ENCODE measurements at regions not wholly inside any gene's neighbourhood (a gene's known extent, or its start where the extent isn't known, plus 50 kb on each side); places are given as distances from the start of the nearest gene placed in this dataset.

- 63 to 80% (median 77%) methylated on average over 2 of the region's 2 CpGs for WGBS, 5 donors
- intact Hi-C loops (cut with DNase I; ENCODE audit: low total_unique reads) = no loop called here
- no peak for TF ChIP-seq CTCF (IDR thresholded peaks at IDR 0.05)
- TF ChIP-seq POLR2AphosphoS5 (IDR thresholded peaks at IDR 0.05) = no peak
- TF ChIP-seq EP300 (IDR thresholded peaks at IDR 0.05) = no peak
- no peak for TF ChIP-seq POLR2A (IDR thresholded peaks at IDR 0.05)
These were observed 61.3 kb upstream of the VCX2 start for GRCh38 chrX:8232406-8232805.

GRCh38 chrX:8233091-8233490 lies 62.0 kb upstream of the VCX2 start:
- H3K36me3 ChIP-seq = no peaks in the 10 kb centered on the region
- H3K27me3 ChIP-seq = no peaks in the 10 kb centered on the region
- H3K4me3 ChIP-seq = no peak overlapping the region
- intact Hi-C loops (cut with DNase I; ENCODE audit: low total_unique reads) = no loop called here
- no peaks in the 10 kb centered on the region for H3K9me3 ChIP-seq
- no peak for DNase-seq
- no peak overlapping the region for H3K27ac ChIP-seq
- TF ChIP-seq POLR2AphosphoS5 (IDR thresholded peaks at IDR 0.05) (no peak), EP300 (IDR thresholded peaks at IDR 0.05) (no peak), POLR2A (IDR thresholded peaks at IDR 0.05) (no peak), CTCF (IDR thresholded peaks at IDR 0.05) (no peak)
- no peaks in the 10 kb centered on the region for H3K4me1 ChIP-seq
- WGBS, 5 donors = 88 to 94% (median 92%) methylated on average over 2 of the region's 2 CpGs

More at GRCh38 chrX:8232406-8232805, 61.3 kb upstream of the VCX2 start:
- no peak for DNase-seq
- Histone ChIP-seq H3K9me3 (no peaks in the 10 kb centered on the region), H3K4me1 (no peaks in the 10 kb centered on the region), H3K27me3 (no peaks in the 10 kb centered on the region), H3K4me3 (no peak overlapping the region), H3K36me3 (no peaks in the 10 kb centered on the region), H3K27ac (no peak overlapping the region)

- intact Hi-C loops (cut with DNase I; ENCODE audit: low total_unique reads) = no loop called here
- Histone ChIP-seq H3K4me3 (no peak overlapping the region), H3K27me3 (no peaks in the 10 kb centered on the region), H3K27ac (no peak overlapping the region), H3K36me3 (no peaks in the 10 kb centered on the region), H3K4me1 (no peaks in the 10 kb centered on the region), H3K9me3 (no peaks in the 10 kb centered on the region)
- TF ChIP-seq POLR2A (IDR thresholded peaks at IDR 0.05) (no peak), EP300 (IDR thresholded peaks at IDR 0.05) (no peak), CTCF (IDR thresholded peaks at IDR 0.05) (no peak), POLR2AphosphoS5 (IDR thresholded peaks at IDR 0.05) (no peak)
- DNase-seq = peak in 1 of 2 donors; percentile 1
These were observed 64.0 kb upstream of the VCX2 start for GRCh38 chrX:8235026-8235425.

GRCh38 chrX:8237718-8238117 lies 66.7 kb upstream of the VCX2 start:
- Histone ChIP-seq H3K4me1 (no peaks in the 10 kb centered on the region), H3K27ac (no peak overlapping the region), H3K27me3 (no peaks in the 10 kb centered on the region), H3K4me3 (no peak overlapping the region), H3K9me3 (no peaks in the 10 kb centered on the region), H3K36me3 (no peaks in the 10 kb centered on the region)
- intact Hi-C loops (cut with DNase I; ENCODE audit: low total_unique reads) = no loop called here
- TF ChIP-seq POLR2A (IDR thresholded peaks at IDR 0.05) = no peak
- no peak for TF ChIP-seq POLR2AphosphoS5 (IDR thresholded peaks at IDR 0.05)
- TF ChIP-seq EP300 (IDR thresholded peaks at IDR 0.05) = no peak
- no peak for TF ChIP-seq CTCF (IDR thresholded peaks at IDR 0.05)
- no peak for DNase-seq
- WGBS, 5 donors = 85 to 94% (median 88%) methylated on average over 6 of the region's 6 CpGs

All from stomach (tissue), 8 donors.